ENCODE measurements at regions not wholly inside any gene's neighbourhood (a gene's known extent, or its start where the extent isn't known, plus 50 kb on each side); places are given as distances from the start of the nearest gene placed in this dataset.

DNA sequence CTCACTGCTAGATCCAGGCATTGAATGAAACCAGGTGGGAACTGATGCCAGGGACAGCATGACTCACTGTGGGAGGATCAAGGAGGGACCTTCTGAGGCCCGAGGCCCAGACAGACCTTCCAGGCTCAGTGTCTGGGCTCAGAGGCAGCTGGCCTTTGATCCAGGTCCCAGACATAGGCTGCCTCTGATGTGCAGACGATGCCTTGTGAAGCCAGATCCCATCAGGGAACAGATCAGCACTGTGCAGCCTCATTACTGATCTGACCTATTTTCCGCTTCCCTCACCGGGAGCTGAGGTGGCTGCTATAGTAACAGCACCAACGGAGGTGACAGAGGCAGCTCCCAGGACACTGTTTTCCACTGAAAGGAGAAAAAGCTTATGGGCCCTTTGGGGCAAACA is 399.5 kb downstream of the MATN1 start:
- Histone ChIP-seq H3K9me3 (no peaks in the 10 kb centered on the region), H3K27me3 (peaks cover 0 to 12% of the 10 kb centered on the region in 2 donors), H3K4me1 (no peaks in the 10 kb centered on the region), H3K4me3 (no peak overlapping the region), H3K36me3 (no peaks in the 10 kb centered on the region), H3K27ac (no peak overlapping the region)
- TF ChIP-seq POLR2A (IDR thresholded peaks at IDR 0.05), result no peak
- TF ChIP-seq, protein P1, sequence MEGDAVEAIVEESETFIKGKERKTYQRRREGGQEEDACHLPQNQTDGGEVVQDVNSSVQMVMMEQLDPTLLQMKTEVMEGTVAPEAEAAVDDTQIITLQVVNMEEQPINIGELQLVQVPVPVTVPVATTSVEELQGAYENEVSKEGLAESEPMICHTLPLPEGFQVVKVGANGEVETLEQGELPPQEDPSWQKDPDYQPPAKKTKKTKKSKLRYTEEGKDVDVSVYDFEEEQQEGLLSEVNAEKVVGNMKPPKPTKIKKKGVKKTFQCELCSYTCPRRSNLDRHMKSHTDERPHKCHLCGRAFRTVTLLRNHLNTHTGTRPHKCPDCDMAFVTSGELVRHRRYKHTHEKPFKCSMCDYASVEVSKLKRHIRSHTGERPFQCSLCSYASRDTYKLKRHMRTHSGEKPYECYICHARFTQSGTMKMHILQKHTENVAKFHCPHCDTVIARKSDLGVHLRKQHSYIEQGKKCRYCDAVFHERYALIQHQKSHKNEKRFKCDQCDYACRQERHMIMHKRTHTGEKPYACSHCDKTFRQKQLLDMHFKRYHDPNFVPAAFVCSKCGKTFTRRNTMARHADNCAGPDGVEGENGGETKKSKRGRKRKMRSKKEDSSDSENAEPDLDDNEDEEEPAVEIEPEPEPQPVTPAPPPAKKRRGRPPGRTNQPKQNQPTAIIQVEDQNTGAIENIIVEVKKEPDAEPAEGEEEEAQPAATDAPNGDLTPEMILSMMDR (IDR thresholded peaks at IDR 0.05), result no peak
- TF ChIP-seq EP300 (IDR thresholded peaks at IDR 0.05), result no peak
- WGBS, 2 donors, result 45 to 52% methylated on average over 5 of the region's 5 CpGs
- DNase-seq (ENCODE audit: low spot score in 2 of 2), result no peak

DNA sequence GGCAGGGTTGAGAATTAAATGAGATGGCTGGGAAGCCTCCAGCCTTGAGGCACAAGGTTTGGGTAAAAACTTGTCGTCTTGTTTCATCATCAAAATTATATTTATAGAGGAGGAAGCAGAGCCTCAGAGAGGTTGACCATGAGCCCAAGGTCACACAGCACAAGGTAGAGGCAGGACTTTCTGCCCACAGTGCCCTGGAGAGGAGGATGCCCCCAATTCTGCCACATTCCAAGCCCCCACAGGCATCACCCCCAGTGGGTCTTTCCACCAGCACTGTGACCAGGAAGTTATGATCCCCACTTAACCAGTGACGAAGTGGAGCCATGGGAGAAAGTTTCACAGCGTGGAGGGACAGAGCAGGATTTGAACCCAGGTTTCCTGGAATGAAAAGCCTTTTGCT is 400.0 kb downstream of the MATN1 start:
- Histone ChIP-seq H3K4me3 (no peak overlapping the region), H3K27ac (no peak overlapping the region), H3K36me3 (no peaks in the 10 kb centered on the region), H3K4me1 (no peaks in the 10 kb centered on the region), H3K9me3 (no peaks in the 10 kb centered on the region), H3K27me3 (peaks cover 0 to 12% of the 10 kb centered on the region in 2 donors)
- 80 to 85% methylated on average over 3 of the region's 3 CpGs for WGBS, 2 donors
- no peak for DNase-seq (ENCODE audit: low spot score in 2 of 2)
- TF ChIP-seq POLR2A (IDR thresholded peaks at IDR 0.05) (no peak), EP300 (IDR thresholded peaks at IDR 0.05) (no peak)
- TF ChIP-seq, protein P1 (IDR thresholded peaks at IDR 0.05), result no peak

DNA sequence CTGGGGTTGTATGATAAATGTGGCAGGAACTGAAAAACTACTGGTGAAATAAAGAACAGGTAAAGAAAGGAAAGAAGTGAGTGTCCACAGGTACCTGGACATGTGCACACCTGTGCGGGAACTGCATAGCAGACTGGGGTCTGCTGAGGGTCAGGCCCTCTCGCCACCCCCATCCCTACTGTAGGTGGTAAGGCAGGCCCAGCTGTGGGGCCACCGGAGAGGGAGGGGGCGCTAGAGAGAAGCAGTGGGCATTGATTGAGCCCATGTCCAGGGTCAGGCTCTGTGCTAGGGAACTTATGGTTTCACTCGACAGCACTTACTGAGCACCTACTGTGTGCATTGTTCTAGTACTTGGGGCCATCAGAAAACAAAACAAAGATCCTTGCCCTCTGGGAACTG is 400.5 kb downstream of the MATN1 start:
- Histone ChIP-seq H3K27me3 (peaks cover 0 to 12% of the 10 kb centered on the region in 2 donors), H3K36me3 (no peaks in the 10 kb centered on the region), H3K4me3 (no peak overlapping the region), H3K9me3 (no peaks in the 10 kb centered on the region), H3K4me1 (no peaks in the 10 kb centered on the region), H3K27ac (no peak overlapping the region)
- DNase-seq (ENCODE audit: low spot score in 2 of 2), result no peak
- 72 to 80% methylated on average over 5 of the region's 5 CpGs for WGBS, 2 donors
- TF ChIP-seq EP300 (IDR thresholded peaks at IDR 0.05) (no peak), POLR2A (IDR thresholded peaks at IDR 0.05) (no peak)
- TF ChIP-seq, protein P1 (IDR thresholded peaks at IDR 0.05), result no peak

DNA sequence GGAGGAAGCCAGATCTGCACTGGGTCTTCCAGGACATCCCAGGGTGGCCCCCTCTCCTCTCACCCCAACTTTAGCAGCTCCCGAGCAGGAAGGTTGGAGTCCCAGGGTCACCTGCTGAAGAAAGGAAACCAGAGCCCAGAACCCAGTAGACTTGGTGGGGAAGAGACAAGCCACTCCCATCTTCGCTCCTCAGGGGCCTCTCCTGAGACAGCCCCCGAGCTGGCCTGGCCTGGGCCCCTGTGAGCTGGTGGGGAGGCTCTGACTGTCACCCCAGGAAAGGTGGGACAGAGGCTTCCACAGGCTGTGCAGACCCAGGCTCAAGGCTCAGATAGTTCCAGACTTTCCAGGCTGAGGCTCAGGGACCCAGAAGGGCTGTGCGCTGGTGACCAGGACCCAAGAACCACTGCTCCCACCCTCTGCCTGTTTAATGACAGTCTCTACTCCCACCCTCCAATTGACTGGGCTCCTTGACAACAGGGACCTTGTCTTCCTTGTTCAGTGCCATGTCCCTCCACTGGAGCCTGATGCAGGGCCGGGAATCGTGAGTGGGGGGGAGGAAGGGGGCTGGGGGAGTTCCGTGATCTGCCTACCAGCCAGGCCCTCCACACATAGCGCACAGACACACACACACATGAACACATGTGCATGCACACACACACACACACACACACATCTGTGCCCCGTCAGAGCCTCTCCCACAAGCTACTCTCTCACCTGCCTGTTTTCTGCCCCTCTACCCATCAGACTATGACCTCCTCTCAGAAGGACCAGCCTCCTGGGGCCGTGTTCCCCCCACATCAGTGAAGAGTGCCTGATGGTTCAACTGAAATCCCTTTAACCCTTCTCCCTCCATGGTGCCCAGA is 401.2 kb downstream of the MATN1 start:
- no peaks in the 10 kb centered on the region for H3K9me3 ChIP-seq
- peaks cover 0 to 12% of the 10 kb centered on the region in 2 donors for H3K27me3 ChIP-seq
- TF ChIP-seq EP300 (IDR thresholded peaks at IDR 0.05) (no peak), POLR2A (IDR thresholded peaks at IDR 0.05) (no peak)
- TF ChIP-seq, protein P1 (IDR thresholded peaks at IDR 0.05), result no peak
- no peak for DNase-seq (ENCODE audit: low spot score in 2 of 2)
- no peak overlapping the region for H3K4me3 ChIP-seq
- H3K27ac ChIP-seq, result no peak overlapping the region
- H3K4me1 ChIP-seq, result no peaks in the 10 kb centered on the region
- no peaks in the 10 kb centered on the region for H3K36me3 ChIP-seq
- 65 to 69% methylated on average over 8 to 9 of the region's 10 CpGs for WGBS, 2 donors

DNA sequence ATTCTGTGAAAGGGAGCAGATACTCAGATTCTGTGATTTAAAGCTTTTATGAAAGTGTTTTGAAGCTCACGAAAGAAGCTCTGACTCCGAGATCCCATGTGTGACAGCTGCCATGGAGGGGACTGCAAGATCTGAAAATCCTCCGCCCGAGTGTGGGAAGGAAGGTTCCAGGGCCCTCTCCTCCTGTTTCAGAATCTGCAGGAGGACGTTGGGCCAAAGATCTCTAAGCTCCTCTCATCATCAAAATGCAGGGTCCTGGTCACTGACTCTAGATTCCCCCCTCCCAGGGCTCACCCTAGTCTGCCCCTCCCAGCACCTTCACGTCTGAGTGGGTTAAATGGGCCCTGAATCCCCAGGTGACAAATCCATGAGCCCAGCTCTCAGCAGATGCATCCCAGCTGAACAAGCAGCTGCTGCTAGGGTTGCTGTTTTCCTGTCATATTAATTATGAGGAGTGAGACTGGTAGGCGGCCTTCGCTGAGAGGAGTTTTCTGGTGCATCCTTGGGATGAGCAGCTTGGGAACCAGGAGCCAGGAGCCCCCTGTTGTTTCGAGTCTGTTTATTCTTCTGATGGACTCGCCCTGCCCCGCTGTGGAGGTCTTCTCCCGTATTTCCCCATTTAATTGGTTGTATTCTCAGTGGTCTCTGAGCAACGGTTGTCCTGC is 402.0 kb downstream of the MATN1 start:
- Histone ChIP-seq H3K27me3 (peaks cover 0 to 15% of the 10 kb centered on the region in 2 donors), H3K4me3 (no peak overlapping the region), H3K9me3 (peaks cover 0 to 3% (median 0%) of the 10 kb centered on the region in 4 donors), H3K27ac (no peak overlapping the region), H3K4me1 (no peaks in the 10 kb centered on the region), H3K36me3 (no peaks in the 10 kb centered on the region)
- 54 to 64% methylated on average over 13 of the region's 13 CpGs for WGBS, 2 donors
- TF ChIP-seq POLR2A (IDR thresholded peaks at IDR 0.05) (no peak), EP300 (IDR thresholded peaks at IDR 0.05) (no peak)
- TF ChIP-seq, protein P1 (IDR thresholded peaks at IDR 0.05), result no peak
- DNase-seq (ENCODE audit: low spot score in 2 of 2), result no peak
